GF-D8 (cell line): ENCODE measurements at regions not wholly inside any gene's neighbourhood (a gene's known extent, or its start where the extent isn't known, plus 50 kb on each side); places are given as distances from the start of the nearest gene placed in this dataset.
"Not testable (repeated sequence)": the region's sequence is repeated elsewhere in the genome, so short reads cannot be mapped to it uniquely, and the experiment has no call there.

Experiments
- DNase-seq: peaks from one replicate; lab custom pipeline; 2025; lab: John Stamatoyannopoulos, UW

DNA sequence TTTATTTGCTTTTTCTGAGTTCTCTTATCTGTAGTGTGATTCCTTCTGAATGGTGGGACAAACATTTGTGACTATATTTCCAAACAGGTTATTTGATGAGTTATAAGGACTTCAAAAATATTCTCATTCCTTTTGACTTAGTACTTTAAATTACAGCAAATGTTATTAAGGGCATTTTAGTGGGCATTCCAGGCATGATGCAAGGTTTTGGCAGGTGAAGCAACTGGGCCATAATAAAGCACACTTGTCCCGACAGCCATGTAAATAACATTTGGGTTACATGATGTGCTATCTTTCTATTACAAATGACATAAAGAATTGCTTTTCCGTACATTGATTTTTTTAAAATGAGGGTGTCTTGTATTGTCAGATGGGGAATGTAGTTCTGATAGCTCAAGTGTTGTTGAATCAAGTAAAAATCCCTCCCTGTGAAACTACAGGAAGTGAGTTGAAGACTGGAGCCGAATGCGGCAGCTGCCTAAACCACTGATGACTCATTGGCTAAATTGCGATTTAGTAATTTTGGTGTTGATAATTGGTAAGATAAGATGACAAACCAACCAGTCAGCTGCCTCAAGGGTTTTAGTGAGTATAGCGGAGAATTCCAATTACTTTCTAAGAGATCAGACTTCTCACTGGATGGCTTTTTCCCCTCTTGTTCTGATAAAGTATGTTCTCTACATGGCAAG is 231.3 kb upstream of the NPY start:
- DNase-seq, result peak; percentile 35

- DNase-seq, result no peak
Measured at GRCh38 chr7:24054236-24054635, 229.8 kb upstream of the NPY start.

DNA sequence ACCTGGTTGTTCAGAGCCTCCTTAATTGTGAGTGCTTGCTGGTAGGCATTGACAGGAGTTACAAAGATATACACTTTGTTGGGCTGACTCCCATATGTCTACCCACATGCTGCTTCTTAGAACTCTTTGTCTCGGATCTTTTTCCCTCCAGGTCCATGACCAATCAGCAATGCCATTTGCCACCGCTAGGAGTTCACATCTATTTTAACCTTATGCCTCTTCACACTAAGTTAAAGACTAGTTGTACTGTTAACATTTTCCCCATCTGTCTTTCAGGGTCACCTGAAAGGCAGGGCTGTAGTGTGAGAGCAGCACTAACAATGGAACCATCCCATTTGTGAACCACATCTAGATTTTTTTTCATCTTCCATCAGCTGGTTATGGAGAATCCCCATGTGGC is 226.7 kb upstream of the NPY start:
- DNase-seq, result no peak

GRCh38 chr7:24058953-24059352 is 225.0 kb upstream of the NPY start:
- no peak for DNase-seq

- no peak for DNase-seq
Measured at GRCh38 chr7:24059775-24060174, 224.2 kb upstream of the NPY start.

DNA sequence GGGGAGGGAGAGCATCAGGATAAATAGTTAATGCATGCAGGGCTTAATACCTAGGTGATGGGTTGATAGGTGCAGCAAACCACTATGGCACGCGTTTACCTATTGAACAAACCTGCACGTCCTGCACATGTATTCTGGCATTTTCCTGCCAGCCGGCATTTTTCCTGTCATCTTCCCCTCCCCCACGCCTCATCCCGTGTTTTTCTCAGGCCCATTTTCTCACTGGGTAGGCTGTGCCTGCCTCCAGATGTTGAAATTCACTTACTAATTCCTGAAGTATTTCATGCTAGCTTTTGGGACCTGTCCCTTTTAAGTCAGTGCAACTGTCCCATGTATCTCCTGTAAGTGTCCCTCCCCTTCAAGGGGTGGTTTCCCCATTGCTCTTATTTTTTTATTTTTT is 220.3 kb upstream of the NPY start:
- no peak for DNase-seq

DNA sequence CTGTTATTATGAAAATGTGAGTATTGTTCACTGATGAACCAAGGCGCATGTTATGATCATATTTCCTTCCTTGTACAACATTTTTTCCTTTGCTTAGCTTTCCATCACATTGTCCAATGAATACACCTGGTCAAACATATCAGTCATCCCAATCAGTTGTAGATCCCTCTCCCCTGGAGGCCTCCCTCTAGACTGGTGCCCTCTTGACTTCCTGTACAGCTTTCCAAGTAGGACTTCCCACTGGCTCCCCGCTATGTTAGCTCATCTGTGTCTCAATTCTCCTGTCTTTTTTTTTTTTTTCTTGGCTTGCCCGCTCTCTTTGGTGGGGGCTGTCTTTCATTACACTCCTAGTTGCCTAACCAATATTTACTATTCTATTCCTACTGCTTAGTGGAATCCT is 214.2 kb upstream of the NPY start:
- DNase-seq, result no peak

GRCh38 chr7:24073651-24074420 is 210.2 kb upstream of the NPY start:
- no peak for DNase-seq

- DNase-seq, result no peak
Measured at GRCh38 chr7:24075426-24075810, 208.6 kb upstream of the NPY start.

DNA sequence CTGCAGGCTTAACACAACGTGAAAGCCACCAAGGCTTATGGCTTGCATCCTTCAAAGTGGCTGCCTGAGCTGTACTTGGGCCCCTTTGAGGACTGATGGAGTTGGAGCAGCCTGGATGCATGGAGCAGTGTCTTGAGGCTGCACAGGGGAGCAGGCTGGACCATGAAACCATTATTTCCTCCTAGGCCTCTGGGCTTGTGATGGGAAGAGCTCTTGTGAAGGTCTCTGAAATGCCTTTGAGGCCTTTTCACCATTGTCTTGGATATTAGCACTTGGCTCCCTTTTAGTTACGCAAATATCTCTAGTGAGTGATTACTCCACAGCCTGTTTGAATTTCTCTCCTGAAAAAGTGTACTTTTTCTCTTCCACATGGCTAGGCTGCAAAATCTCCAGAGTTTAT is 201.2 kb upstream of the NPY start:
- no peak for DNase-seq

DNA sequence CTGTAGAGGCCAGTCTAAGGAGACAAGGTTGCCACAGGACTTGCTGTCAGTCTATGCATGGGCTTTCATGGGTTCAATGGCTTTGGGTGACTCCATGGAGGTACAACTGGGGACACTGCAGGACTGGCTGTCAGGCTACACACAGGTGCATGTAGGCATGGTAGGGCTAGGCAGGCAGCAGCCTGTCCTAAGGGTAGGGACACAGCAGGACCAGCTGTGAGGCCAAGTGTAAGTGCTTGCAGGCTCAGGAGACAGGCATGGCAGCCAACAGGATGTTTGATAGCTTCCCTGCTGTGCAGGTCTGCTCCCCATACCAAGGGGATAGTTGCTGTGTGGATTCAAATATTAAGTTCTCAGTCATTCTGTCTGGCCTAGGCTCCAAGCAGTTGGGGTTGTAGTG is 181.0 kb upstream of the NPY start:
- DNase-seq, result no peak

DNA sequence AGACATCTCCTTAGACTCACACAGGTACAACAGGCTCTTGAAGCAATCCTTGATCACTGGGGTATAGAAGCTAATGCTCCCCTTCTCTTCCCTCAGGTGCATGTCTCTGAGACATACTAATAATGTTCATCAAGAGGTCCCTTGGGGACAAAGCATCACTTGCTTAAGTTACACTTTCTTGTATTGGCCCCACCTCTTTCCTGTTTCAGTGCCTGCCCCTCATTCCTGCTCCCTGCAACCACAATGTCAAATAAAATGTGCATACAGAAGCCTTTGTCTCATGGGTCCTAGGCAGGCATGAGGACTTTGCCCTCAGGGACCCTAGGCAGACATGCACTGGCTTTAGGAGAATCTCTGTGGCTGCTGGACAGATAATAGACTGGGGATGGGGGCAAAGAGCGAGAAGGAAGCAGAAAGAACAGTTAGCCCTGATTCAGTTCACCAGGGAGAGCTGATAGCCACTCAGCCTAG is 175.0 kb upstream of the NPY start:
- DNase-seq, result no peak

- no peak for DNase-seq
Measured at GRCh38 chr7:24110056-24110455, 173.9 kb upstream of the NPY start.

GRCh38 chr7:24113506-24113905 is 170.5 kb upstream of the NPY start:
- DNase-seq, result no peak

DNA sequence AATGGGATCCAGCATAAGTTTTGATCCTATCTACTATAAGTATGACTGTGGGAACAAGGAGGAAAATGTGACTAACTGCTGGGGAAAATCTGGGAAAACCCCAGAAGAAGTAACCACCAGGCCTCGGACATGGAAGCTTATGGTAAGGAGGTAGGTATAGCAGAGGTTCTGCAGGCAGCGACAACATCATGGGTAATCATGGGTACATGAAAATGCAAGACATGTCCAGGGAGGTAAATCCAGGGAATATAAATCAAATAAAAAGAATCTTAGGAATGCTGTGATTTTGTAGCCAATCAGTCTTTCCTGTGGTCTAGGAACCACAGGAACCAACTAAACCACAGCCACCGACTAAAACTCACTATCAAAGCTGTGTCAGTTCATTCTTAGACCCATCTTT is 168.3 kb upstream of the NPY start:
- no peak for DNase-seq

DNA sequence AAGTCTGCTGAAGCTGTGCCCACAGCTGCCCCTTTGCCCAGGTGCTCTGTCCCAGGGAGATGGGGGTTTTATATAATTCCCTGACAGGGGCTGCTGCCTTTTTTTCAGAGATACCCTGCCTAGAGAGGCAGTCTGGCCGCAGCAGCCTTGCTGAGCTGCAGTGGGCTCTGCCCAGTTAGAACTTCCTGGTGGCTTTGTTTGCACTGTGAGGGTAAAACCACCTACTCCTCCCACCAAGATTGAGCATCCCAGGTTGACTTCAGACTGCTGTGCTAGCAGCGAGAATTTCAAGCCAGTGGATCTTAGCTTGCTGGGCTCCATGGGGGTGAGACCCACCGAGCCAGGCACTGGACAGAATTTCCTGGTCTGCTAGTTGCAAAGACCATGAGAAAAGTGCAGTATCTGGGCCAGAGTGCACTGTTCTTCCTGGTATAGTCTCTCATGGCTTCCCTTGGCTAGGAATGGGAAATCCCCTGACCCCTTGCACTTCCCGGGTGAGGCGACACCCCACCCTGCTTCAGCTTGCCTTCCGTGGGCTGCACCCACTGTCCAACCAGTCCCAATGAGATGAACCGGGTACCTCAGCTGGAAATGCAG is 166.0 kb upstream of the NPY start:
- not testable (repeated sequence) for DNase-seq

- DNase-seq, result no peak
Measured at GRCh38 chr7:24119852-24120251, 164.1 kb upstream of the NPY start.

GRCh38 chr7:24123076-24123475 is 160.9 kb upstream of the NPY start:
- DNase-seq, result no peak

DNA sequence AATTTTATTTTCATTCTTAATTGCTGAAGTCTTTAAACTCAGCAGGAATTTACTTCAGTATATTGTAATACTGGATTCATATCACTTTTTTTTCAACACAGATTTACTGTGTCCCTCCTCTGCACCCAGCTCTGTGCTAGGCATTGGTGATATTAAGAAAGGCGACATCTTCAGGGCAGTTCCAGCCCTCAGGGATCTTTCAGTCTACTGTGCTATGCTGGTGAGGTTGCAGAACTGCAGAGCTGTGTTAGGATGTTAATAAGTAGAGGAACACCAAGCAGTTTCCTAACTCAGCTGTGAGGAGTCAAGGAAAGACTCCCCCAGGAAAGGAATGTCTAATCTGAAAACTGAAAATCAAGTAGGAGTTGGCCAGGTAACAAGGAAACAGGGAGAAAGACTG is 158.2 kb upstream of the NPY start:
- no peak for DNase-seq

- no peak for DNase-seq
Measured at GRCh38 chr7:24127930-24128329, 156.1 kb upstream of the NPY start.

GRCh38 chr7:24129597-24129996 is 154.4 kb upstream of the NPY start:
- no peak for DNase-seq

GRCh38 chr7:24130631-24131030 is 153.4 kb upstream of the NPY start:
- no peak for DNase-seq

- no peak for DNase-seq
Measured at GRCh38 chr7:24133691-24134090, 150.3 kb upstream of the NPY start.
